ENCODE measurements at regions not wholly inside any gene's neighbourhood (a gene's known extent, or its start where the extent isn't known, plus 50 kb on each side); places are given as distances from the start of the nearest gene placed in this dataset.
A peak's percentile ranks its signal among the peaks of the same experiment; 100 is the strongest.

DNA sequence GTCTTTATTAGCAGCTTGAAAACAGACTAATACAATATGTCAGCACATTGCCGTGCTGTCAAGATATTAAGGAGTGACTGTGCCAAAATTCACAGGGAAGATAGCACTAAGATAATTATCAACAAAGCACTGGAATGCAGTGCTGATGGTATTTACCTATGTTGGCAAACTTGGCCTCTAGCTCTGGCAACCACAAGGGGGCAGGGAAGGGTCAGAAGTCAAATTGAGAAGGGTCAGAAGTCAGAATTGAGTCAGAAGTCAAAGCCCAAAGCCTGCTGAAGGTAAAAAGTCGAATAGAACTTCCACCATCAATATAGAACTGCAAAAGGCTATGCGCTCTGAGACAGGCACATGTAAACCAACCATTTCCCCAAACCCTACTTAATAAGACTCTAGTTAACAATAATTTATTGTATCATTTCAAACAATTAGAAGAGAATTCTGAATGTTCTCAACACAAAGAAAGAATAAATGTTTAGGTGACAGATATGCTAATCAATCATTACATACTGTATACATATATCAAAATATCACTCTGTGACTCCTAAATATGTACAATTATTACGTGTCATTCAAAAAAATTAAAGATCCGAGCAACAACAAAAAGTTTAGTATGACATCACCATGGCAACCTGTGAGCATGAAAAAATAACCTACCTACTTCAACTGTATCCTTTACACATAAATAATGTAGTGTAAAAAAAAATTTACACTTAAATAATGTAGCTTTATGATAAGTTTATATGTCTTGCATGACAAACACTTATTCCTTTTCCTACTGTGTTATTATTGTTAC lies 916.1 kb downstream of the KCNJ2 start:
- TF ChIP-seq, protein P1, sequence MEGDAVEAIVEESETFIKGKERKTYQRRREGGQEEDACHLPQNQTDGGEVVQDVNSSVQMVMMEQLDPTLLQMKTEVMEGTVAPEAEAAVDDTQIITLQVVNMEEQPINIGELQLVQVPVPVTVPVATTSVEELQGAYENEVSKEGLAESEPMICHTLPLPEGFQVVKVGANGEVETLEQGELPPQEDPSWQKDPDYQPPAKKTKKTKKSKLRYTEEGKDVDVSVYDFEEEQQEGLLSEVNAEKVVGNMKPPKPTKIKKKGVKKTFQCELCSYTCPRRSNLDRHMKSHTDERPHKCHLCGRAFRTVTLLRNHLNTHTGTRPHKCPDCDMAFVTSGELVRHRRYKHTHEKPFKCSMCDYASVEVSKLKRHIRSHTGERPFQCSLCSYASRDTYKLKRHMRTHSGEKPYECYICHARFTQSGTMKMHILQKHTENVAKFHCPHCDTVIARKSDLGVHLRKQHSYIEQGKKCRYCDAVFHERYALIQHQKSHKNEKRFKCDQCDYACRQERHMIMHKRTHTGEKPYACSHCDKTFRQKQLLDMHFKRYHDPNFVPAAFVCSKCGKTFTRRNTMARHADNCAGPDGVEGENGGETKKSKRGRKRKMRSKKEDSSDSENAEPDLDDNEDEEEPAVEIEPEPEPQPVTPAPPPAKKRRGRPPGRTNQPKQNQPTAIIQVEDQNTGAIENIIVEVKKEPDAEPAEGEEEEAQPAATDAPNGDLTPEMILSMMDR (IDR thresholded peaks at IDR 0.05; ENCODE audit: insufficient read depth, low read length, poor library complexity, severe bottlenecking): peak; percentile 49
- H3K36me3 ChIP-seq (ENCODE audit: control insufficient read depth, insufficient read depth, low read length): no peaks in the 10 kb centered on the region
- no peaks in the 10 kb centered on the region for H3K27me3 ChIP-seq (replicated peaks; ENCODE audit: control insufficient read depth, insufficient read depth, low read length)
- H3K4me3 ChIP-seq (replicated peaks; ENCODE audit: low read depth, low read length): no peak overlapping the region
- no peak for DNase-seq (ENCODE audit: extremely low read depth, insufficient read length)

- TF ChIP-seq, protein P1 (IDR thresholded peaks at IDR 0.05; ENCODE audit: insufficient read depth, low read length, poor library complexity, severe bottlenecking): no peak
- DNase-seq (ENCODE audit: extremely low read depth, insufficient read length): no peak
- H3K27me3 ChIP-seq (replicated peaks; ENCODE audit: control insufficient read depth, insufficient read depth, low read length): no peaks in the 10 kb centered on the region
- H3K4me3 ChIP-seq (replicated peaks; ENCODE audit: low read depth, low read length): no peak overlapping the region
- H3K36me3 ChIP-seq (ENCODE audit: control insufficient read depth, insufficient read depth, low read length): no peaks in the 10 kb centered on the region
These were observed 920.1 kb downstream of the KCNJ2 start for GRCh38 chr17:71089431-71089830.

- Histone ChIP-seq H3K4me3 (replicated peaks; ENCODE audit: low read depth, low read length) (no peak overlapping the region), H3K36me3 (ENCODE audit: control insufficient read depth, insufficient read depth, low read length) (no peaks in the 10 kb centered on the region), H3K27me3 (replicated peaks; ENCODE audit: control insufficient read depth, insufficient read depth, low read length) (no peaks in the 10 kb centered on the region)
- DNase-seq (ENCODE audit: extremely low read depth, insufficient read length): no peak
- TF ChIP-seq, protein P1 (IDR thresholded peaks at IDR 0.05; ENCODE audit: insufficient read depth, low read length, poor library complexity, severe bottlenecking): no peak
These were observed 928.7 kb downstream of the KCNJ2 start for GRCh38 chr17:71098071-71098470.

DNA sequence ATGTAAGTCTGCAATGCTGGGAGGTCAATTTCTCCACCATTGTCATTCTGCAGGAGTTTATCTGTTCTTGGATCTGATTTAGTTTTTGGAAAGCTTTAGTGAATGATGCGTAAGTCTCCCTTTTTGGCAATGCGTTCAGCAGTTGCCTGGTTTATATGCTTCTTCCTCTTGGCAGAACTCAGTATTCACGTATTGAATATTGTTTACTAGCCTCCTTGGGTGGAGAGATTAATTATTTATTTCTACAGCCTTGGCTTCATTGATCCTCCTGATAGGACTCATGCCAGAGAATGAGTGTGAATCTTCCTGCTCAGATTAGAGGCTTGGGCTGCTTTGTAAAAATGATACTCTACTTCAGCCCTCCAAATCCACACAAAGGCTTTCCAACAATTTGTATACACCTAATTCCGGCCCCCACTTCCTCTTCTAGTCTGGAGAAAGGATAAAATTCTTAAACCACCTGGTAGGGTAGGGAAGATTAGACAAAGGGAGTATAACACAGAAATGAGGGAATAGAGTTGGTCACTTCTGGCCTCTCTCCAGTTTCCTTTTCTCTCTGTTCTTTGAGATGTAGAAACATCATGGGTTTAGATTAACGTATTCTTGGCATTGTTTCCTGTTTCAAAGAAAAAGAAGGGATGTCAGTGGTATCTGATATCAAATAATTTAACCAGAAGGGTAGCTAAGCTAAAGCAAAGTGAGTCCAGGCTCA lies 929.8 kb downstream of the KCNJ2 start:
- TF ChIP-seq, protein P1 (IDR thresholded peaks at IDR 0.05; ENCODE audit: insufficient read depth, low read length, poor library complexity, severe bottlenecking): no peak
- DNase-seq (ENCODE audit: extremely low read depth, insufficient read length): no peak
- H3K27me3 ChIP-seq (replicated peaks; ENCODE audit: control insufficient read depth, insufficient read depth, low read length): no peaks in the 10 kb centered on the region
- H3K36me3 ChIP-seq (ENCODE audit: control insufficient read depth, insufficient read depth, low read length): no peaks in the 10 kb centered on the region
- H3K4me3 ChIP-seq (replicated peaks; ENCODE audit: low read depth, low read length): no peak overlapping the region

DNA sequence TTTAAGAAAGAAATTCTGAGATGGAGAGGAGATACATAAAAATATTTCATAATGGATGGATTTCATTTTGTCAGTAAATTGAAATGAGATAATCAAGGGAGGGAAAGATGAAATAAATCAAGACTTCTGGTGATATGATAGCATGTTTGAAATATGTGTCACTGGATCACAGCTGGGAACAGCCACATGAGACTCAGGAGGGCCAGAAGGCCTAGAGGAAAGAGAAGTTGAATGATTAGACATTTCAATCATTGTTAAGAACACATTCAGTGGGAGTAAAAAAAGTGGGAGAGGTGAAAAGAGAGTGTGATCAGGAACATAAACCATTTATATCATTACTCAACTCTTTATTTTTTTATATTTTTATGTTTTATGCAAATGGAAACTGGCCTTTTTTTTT lies 933.4 kb downstream of the KCNJ2 start:
- no peaks in the 10 kb centered on the region for H3K27me3 ChIP-seq (replicated peaks; ENCODE audit: control insufficient read depth, insufficient read depth, low read length)
- H3K36me3 ChIP-seq (ENCODE audit: control insufficient read depth, insufficient read depth, low read length): no peaks in the 10 kb centered on the region
- no peak for DNase-seq (ENCODE audit: extremely low read depth, insufficient read length)
- TF ChIP-seq, protein P1 (IDR thresholded peaks at IDR 0.05; ENCODE audit: insufficient read depth, low read length, poor library complexity, severe bottlenecking): no peak
- no peak overlapping the region for H3K4me3 ChIP-seq (replicated peaks; ENCODE audit: low read depth, low read length)

Data from GM06990 (cell line).